Heart left ventricle (tissue), 16 donors: ENCODE measurements at regions not wholly inside any gene's neighbourhood (a gene's known extent, or its start where the extent isn't known, plus 50 kb on each side); places are given as distances from the start of the nearest gene placed in this dataset.

Experiments
- ATAC-seq, 4 donors: fragments of 200-7000 bp; cut with Tn5 transposase; one replicate each; pipeline ENCODE4 v1.9.1; 2020 to 2022; ENCODE audit warnings: moderate library complexity in 4 of 4, mild to moderate bottlenecking in 3 of 4, moderate number of reproducible peaks in 1 of 4
- DNase-seq, 5 donors: peaks; one replicate each; pipeline ENCODE4 v3.0.0-alpha.2; 2020
- H3K27ac ChIP-seq, 12 donors: fragments of 200-600 bp; sonication (generic) in 4 of 12; one replicate each; pipeline versions ENCODE4 v1.5.0 to v1.8.0; 2016 to 2022; ENCODE audit warnings: mild to moderate bottlenecking in 2 of 12
- H3K27me3 ChIP-seq, 9 donors: fragments of 200-600 bp; sonication (generic) in 2 of 9; one replicate each; pipeline versions ENCODE4 v1.5.1 to v1.8.0; 2016 to 2022; ENCODE audit warnings: mild to moderate bottlenecking in 3 of 9
- H3K36me3 ChIP-seq, 9 donors: fragments of 200-600 bp; sonication (generic) in 2 of 9; one replicate each; pipeline versions ENCODE4 v1.5.0 to v1.8.0; 2018 to 2022; ENCODE audit warnings: mild to moderate bottlenecking in 2 of 9
- H3K4me1 ChIP-seq, 12 donors: fragments of 200-600 bp; sonication (generic) in 4 of 12; one replicate each; pipeline versions ENCODE4 v1.5.0 to v1.8.0; 2016 to 2022; ENCODE audit warnings: mild to moderate bottlenecking in 3 of 12
- H3K4me3 ChIP-seq, 12 donors: fragments of 200-600 bp; sonication (generic) in 4 of 12; one replicate each; pipeline versions ENCODE4 v1.5.0 to v1.8.0; 2017 to 2022; ENCODE audit warnings: mild to moderate bottlenecking in 9 of 12, moderate library complexity in 4 of 12
- H3K9me3 ChIP-seq, 12 donors: fragments of 200-600 bp; sonication (generic) in 4 of 12; one replicate each; pipeline versions ENCODE4 v1.5.0 to v1.8.0; 2016 to 2022; ENCODE audit warnings: mild to moderate bottlenecking in 1 of 12
- CTCF ChIP-seq, 12 donors: fragments of 200-600 bp; sonication (generic) in 4 of 12; IDR thresholded peaks; one replicate each; pipeline versions ENCODE4 v1.5.0 to v1.8.0; 2018 to 2022; ENCODE audit warnings: antibody characterized with exemption in 12 of 12, mild to moderate bottlenecking in 5 of 12
- POLR2A ChIP-seq, 2 donors: fragments of 450-650 bp; IDR thresholded peaks; one replicate each; pipeline ENCODE4 v1.6.1; 2017; ENCODE audit warnings: antibody characterized with exemption in 2 of 2, mild to moderate bottlenecking in 2 of 2, moderate library complexity in 2 of 2
- WGBS, 4 donors: extraction: QIAGEN DNeasy Blood & Tissue Kit in 2 of 4; methylation state at CpG; one replicate each; pipeline versions ENCODE4 v1.1.5 to v1.1.7; 2013 to 2018; 5-methylcytosine and 5-hydroxymethylcytosine counted together
- intact Hi-C, 10 donors: fragments of 100-400 bp; cut with DNase I; formaldehyde crosslinking; loops; one replicate each; pipeline versions ENCODE4 v1.11.1 to v1.14.2; 2022
- donor health status: ischemic (EF 13 %, LVEDD 7.1; RV severe dilation, severe dysfunction).
- donor health status: healthy with polysubstance abuse.
- donor health status: DM: no; HTN: yes; CAD: no.
- donor health status: DM: no; HTN: no; CAD: no.
- donor health status: ischemic (EF 25% LVEDD 6.9; RV normal size, moderate dysfunction).
- donor health status: ischemic (EF 25% LVEDD 5.7; RV mildly dilated, moderate dysfunction).
- donor health status: healthy.
- donor health status: DM: yes; HTN: yes; CAD: no.
- donor health status: ischemic (EF 35%, LVEDD 5.7; RV mildly dilated, moderate dysfunction).
- donor health status: nonischemic (EF 11% LVEDD 7.7; RV severe dilation, severe dysfunction).
- donor health status: DM: yes; HTN: yes; CAD: no.
- donor health status: PGD.
- donor health status: ischemic (EF 29% LVEDD 5.4; RV normal size, mild dysfunction).
- donor health status: nonischemic (EF 23%, LVEDD 6.1; RV moderate dilation, normal function).

GRCh38 chr6:114906096-114906495, 563.3 kb upstream of the HS3ST5 start:
- no peak overlapping the region for H3K4me3 ChIP-seq
- TF ChIP-seq CTCF (IDR thresholded peaks at IDR 0.05) (no peak), POLR2A (IDR thresholded peaks at IDR 0.05) (no peak)
- H3K4me1 ChIP-seq, result no peaks in the 10 kb centered on the region
- intact Hi-C loops, result no loop called here
- ATAC-seq, result no peak
- H3K9me3 ChIP-seq, result peaks cover 0 to 5% (median 0%) of the 10 kb centered on the region in 12 donors
- H3K27ac ChIP-seq, result no peak overlapping the region
- DNase-seq, result no peak
- no peaks in the 10 kb centered on the region for H3K27me3 ChIP-seq
- H3K36me3 ChIP-seq, result no peaks in the 10 kb centered on the region
- 73 to 88% (median 80%) methylated on average over 2 of the region's 2 CpGs for WGBS, 4 donors

GRCh38 chr6:114897536-114897935, 554.7 kb upstream of the HS3ST5 start:
- H3K4me1 ChIP-seq, result no peaks in the 10 kb centered on the region
- no peak for TF ChIP-seq CTCF (IDR thresholded peaks at IDR 0.05)
- TF ChIP-seq POLR2A (IDR thresholded peaks at IDR 0.05), result no peak
- peaks cover 0 to 20% (median 3%) of the 10 kb centered on the region in 12 donors for H3K9me3 ChIP-seq
- H3K36me3 ChIP-seq, result no peaks in the 10 kb centered on the region
- no peak overlapping the region for H3K4me3 ChIP-seq
- no peak overlapping the region for H3K27ac ChIP-seq
- no peaks in the 10 kb centered on the region for H3K27me3 ChIP-seq
- no peak for ATAC-seq
- DNase-seq, result no peak
- intact Hi-C loops, result no loop called here

GRCh38 chr6:114892211-114892610, 549.4 kb upstream of the HS3ST5 start:
- Histone ChIP-seq H3K4me3 (no peak overlapping the region), H3K27ac (no peak overlapping the region), H3K9me3 (peaks cover 0 to under 1% (median 0%) of the 10 kb centered on the region in 12 donors), H3K36me3 (no peaks in the 10 kb centered on the region), H3K4me1 (no peaks in the 10 kb centered on the region), H3K27me3 (no peaks in the 10 kb centered on the region)
- intact Hi-C loops, result no loop called here
- DNase-seq (no peak), ATAC-seq (no peak)
- TF ChIP-seq CTCF (IDR thresholded peaks at IDR 0.05) (no peak), POLR2A (IDR thresholded peaks at IDR 0.05) (no peak)

- TF ChIP-seq CTCF (IDR thresholded peaks at IDR 0.05) (no peak), POLR2A (IDR thresholded peaks at IDR 0.05) (no peak)
- H3K27me3 ChIP-seq, result no peaks in the 10 kb centered on the region
- H3K4me3 ChIP-seq, result no peak overlapping the region
- ATAC-seq (no peak), DNase-seq (no peak)
- intact Hi-C loops, result no loop called here
- H3K36me3 ChIP-seq, result no peaks in the 10 kb centered on the region
- no peaks in the 10 kb centered on the region for H3K4me1 ChIP-seq
- no peaks in the 10 kb centered on the region for H3K9me3 ChIP-seq
- no peak overlapping the region for H3K27ac ChIP-seq
These were observed 545.4 kb upstream of the HS3ST5 start for GRCh38 chr6:114888241-114888640.
